H1 (cell line): ENCODE measurements at regions not wholly inside any gene's neighbourhood (a gene's known extent, or its start where the extent isn't known, plus 50 kb on each side); places are given as distances from the start of the nearest gene placed in this dataset.

Experiments used
- CTCF ChIP-seq, 3 experiments: IDR thresholded peaks; 1 replicate in 2 of 3; 2 replicates in 1 of 3; pipeline versions ENCODE4 v1.5.1 to v1.6.1; 2011; ENCODE audit warnings: low read length in 3 of 3, mild to moderate bottlenecking in 3 of 3, inconsistent platforms in 2 of 3, low read depth in 1 of 3, moderate library complexity in 1 of 3; ENCODE audit not compliant: insufficient read depth in 1 of 3; ENCODE audit errors: control extremely low read depth in 1 of 3
- EZH2 ChIP-seq: fragments of 200-600 bp; sonication (generic); IDR thresholded peaks from 2 replicates; pipeline ENCODE4 v1.7.1; 2012; ENCODE audit warnings: low read depth, mild to moderate bottlenecking, moderate library complexity, low read length, inconsistent platforms; ENCODE audit not compliant: severe bottlenecking
- NRF1 ChIP-seq: IDR thresholded peaks from 2 replicates; pipeline ENCODE4 v1.6.1; 2011; ENCODE audit warnings: mild to moderate bottlenecking, low read depth, low read length, improper control_type of control experiment
- PHF8 ChIP-seq: fragments of 200-600 bp; sonication (generic); conservative IDR thresholded peaks from 2 replicates; pipeline ENCODE4 v1.7.1; 2012; ENCODE audit warnings: low read depth, mild to moderate bottlenecking, inconsistent platforms, low read length, moderate library complexity
- POU5F1 ChIP-seq: IDR thresholded peaks from 2 replicates; pipeline ENCODE4 v1.6.1; 2011; ENCODE audit warnings: low read depth, mild to moderate bottlenecking, low read length, moderate library complexity

- TF ChIP-seq NRF1 (no peak), CTCF (IDR thresholded peaks at IDR 0.05; ENCODE audit: control extremely low read depth in 1 of 3, insufficient read depth in 1 of 3, low read depth in 1 of 3, low read length in 3 of 3) (no peak), PHF8 (no peak), POU5F1 (no peak), EZH2 (no peak)
Observed at GRCh38 chr14:42633504-42634095, 1026.9 kb downstream of the LRFN5 start.
